ENCODE measurements at regions not wholly inside any gene's neighbourhood (a gene's known extent, or its start where the extent isn't known, plus 50 kb on each side); places are given as distances from the start of the nearest gene placed in this dataset.

- TF ChIP-seq JUND (IDR thresholded peaks at IDR 0.05; ENCODE audit: low read depth, low read length) (no peak), SRF (IDR thresholded peaks at IDR 0.05; ENCODE audit: low read depth in 2 of 2, low read length in 2 of 2) (no peak), CTCF (IDR thresholded peaks at IDR 0.05 in 2 of 3, conservative IDR thresholded peaks at IDR 0.05 in 1 of 3; ENCODE audit: control insufficient read depth in 2 of 3, extremely low read depth in 1 of 3, insufficient read depth in 1 of 3, low read depth in 3 of 3, low read length in 3 of 3) (no peak), EP300 (IDR thresholded peaks at IDR 0.05; ENCODE audit: borderline replicate concordance in 1 of 2, control insufficient read depth in 1 of 2, low read depth in 2 of 2, low read length in 2 of 2) (no peak), BRCA1 (IDR thresholded peaks at IDR 0.05; ENCODE audit: low read depth, low read length) (no peak), POLR2AphosphoS5 (IDR thresholded peaks at IDR 0.05; ENCODE audit: low read length) (no peak)
Observed at GRCh38 chr3:59318881-59319280, 269.1 kb upstream of the CFAP20DC start.
